ENCODE measurements at regions not wholly inside any gene's neighbourhood (a gene's known extent, or its start where the extent isn't known, plus 50 kb on each side); places are given as distances from the start of the nearest gene placed in this dataset.

- no peak for DNase-seq
- H3K27ac ChIP-seq, result no peak overlapping the region
- no peaks in the 10 kb centered on the region for H3K36me3 ChIP-seq
- intact Hi-C loops (cut with DNase I), result no loop called here
- H3K27me3 ChIP-seq, result no peaks in the 10 kb centered on the region
- no peak for ATAC-seq
- no peak overlapping the region for H3K4me3 ChIP-seq
- no peak for TF ChIP-seq CTCF (IDR thresholded peaks at IDR 0.05)
- no peaks in the 10 kb centered on the region for H3K4me1 ChIP-seq
- no peaks in the 10 kb centered on the region for H3K9me3 ChIP-seq
Measured at GRCh38 chr15:91429973-91430372, 329.9 kb downstream of the SV2B start.

DNA sequence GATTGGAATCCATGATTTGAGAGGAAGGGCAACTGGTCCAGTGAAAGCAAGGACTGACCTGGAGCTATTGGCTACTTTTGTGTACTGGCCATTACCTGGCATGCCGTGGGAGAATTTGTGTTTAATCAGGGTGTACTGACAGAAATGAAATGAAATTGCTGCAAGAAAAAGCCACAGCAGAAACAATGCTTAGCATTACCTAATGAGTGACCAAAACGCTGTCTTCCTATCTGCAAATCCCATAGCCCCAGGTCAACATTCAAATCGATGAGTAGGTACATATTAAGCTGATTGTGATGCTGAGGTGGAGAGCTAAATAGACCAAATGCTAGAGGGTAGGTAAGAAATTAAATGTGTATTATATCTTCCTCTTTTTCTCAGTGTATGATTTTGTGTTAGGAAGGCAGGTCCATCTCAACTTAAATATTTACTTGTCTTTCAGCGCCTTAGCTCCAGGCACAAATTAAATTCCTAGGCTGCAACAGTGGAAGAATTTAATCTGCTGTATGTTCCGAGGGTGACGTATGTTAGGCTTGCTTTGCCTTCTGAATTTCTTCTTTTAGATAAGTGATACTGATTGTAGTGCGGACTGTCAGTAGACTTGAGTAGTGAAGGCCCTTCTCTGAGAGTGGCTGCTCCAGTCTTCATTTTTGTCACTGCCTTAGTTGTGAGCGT, 331.1 kb downstream of the SV2B start:
- intact Hi-C loops (cut with DNase I), result no loop called here
- TF ChIP-seq CTCF (IDR thresholded peaks at IDR 0.05), result no peak
- Histone ChIP-seq H3K27ac (no peak overlapping the region), H3K4me1 (no peaks in the 10 kb centered on the region), H3K4me3 (no peak overlapping the region), H3K27me3 (no peaks in the 10 kb centered on the region), H3K36me3 (no peaks in the 10 kb centered on the region), H3K9me3 (no peaks in the 10 kb centered on the region)
- DNase-seq (no peak), ATAC-seq (no peak)

- Histone ChIP-seq H3K4me3 (no peak overlapping the region), H3K4me1 (no peaks in the 10 kb centered on the region), H3K9me3 (no peaks in the 10 kb centered on the region), H3K27me3 (no peaks in the 10 kb centered on the region), H3K36me3 (no peaks in the 10 kb centered on the region), H3K27ac (no peak overlapping the region)
- ATAC-seq, result no peak
- no peak for DNase-seq
- intact Hi-C loops (cut with DNase I), result no loop called here
- TF ChIP-seq CTCF (IDR thresholded peaks at IDR 0.05), result no peak
Measured at GRCh38 chr15:91435113-91435512, 335.1 kb downstream of the SV2B start.

GRCh38 chr15:91444656-91445055, 344.6 kb downstream of the SV2B start:
- ATAC-seq (no peak), DNase-seq (no peak)
- Histone ChIP-seq H3K27me3 (no peaks in the 10 kb centered on the region), H3K36me3 (no peaks in the 10 kb centered on the region), H3K4me3 (no peak overlapping the region), H3K4me1 (no peaks in the 10 kb centered on the region), H3K9me3 (no peaks in the 10 kb centered on the region), H3K27ac (no peak overlapping the region)
- TF ChIP-seq CTCF (IDR thresholded peaks at IDR 0.05), result no peak
- intact Hi-C loops (cut with DNase I), result no loop called here

- H3K27ac ChIP-seq, result no peak overlapping the region
- ATAC-seq (no peak), DNase-seq (no peak)
- no peaks in the 10 kb centered on the region for H3K27me3 ChIP-seq
- no peak overlapping the region for H3K4me3 ChIP-seq
- no peaks in the 10 kb centered on the region for H3K4me1 ChIP-seq
- H3K36me3 ChIP-seq, result no peaks in the 10 kb centered on the region
- TF ChIP-seq CTCF (IDR thresholded peaks at IDR 0.05), result no peak
- intact Hi-C loops (cut with DNase I), result no loop called here
- H3K9me3 ChIP-seq, result no peaks in the 10 kb centered on the region
Measured at GRCh38 chr15:91445695-91446228, 345.7 kb downstream of the SV2B start.

Measured in upper lobe of right lung (tissue), 1 donor.